GM12878 (cell line): ENCODE measurements at regions not wholly inside any gene's neighbourhood (a gene's known extent, or its start where the extent isn't known, plus 50 kb on each side); places are given as distances from the start of the nearest gene placed in this dataset.

Source experiments
- ATAC-seq: fragments of 200-7000 bp; cut with Tn5 transposase; 3 replicates; pipeline ENCODE4 v1.9.1; 2020; ENCODE audit warnings: mild to moderate bottlenecking, moderate library complexity
- BruUV-seq: library from RNA; stranded (reverse); fragments of 400-500 nt; replicated peaks from 2 replicates; lab custom pipeline; 2021; lab: Mats Ljungman, UMichigan
- CTCF ChIA-PET: fragments of 300-600 bp; sonication (Branson Sonifier 250); formaldehyde crosslinking; extraction: SDS; loops from one replicate; lab custom pipeline; 2021; ENCODE audit warnings: inconsistent platforms; lab: Yijun Ruan, JAX
- POLR2A ChIA-PET: fragments of 350-600 bp; formaldehyde crosslinking; extraction: SDS; loops from one replicate; lab custom pipeline; 2021; ENCODE audit warnings: inconsistent platforms; lab: Charles Lee
- RAD21 ChIA-PET: fragments of 300-600 bp; sonication (Branson Sonifier 250); formaldehyde crosslinking; loops from one replicate; lab custom pipeline; 2023; ENCODE audit warnings: antibody characterized with exemption; ENCODE audit not compliant: unreplicated experiment; lab: Charles Lee
- SMC1A ChIA-PET: fragments of 300-600 bp; sonication (Branson Sonifier 250); formaldehyde crosslinking; loops from one replicate; lab custom pipeline; 2023; ENCODE audit not compliant: unreplicated experiment, uncharacterized antibody; lab: Charles Lee
- DNase-seq: peaks from one replicate; pipeline ENCODE4 v3.0.0-alpha.2; 2011; ENCODE audit warnings: low read depth, low spot score
- FAIRE-seq: peaks from 3 replicates; lab custom pipeline; 2011; peaks lifted over from hg19 to GRCh38; lab: Jason Lieb, UNC
- H2AFZ ChIP-seq: 2 replicates; pipeline ENCODE4 v1.6.0; 2011; ENCODE audit warnings: low read depth, low read length, control low read depth; ENCODE audit not compliant: control insufficient read depth
- H3K27ac ChIP-seq: 2 replicates; pipeline ENCODE4 v1.5.1; 2011; ENCODE audit warnings: control low read depth; ENCODE audit not compliant: control insufficient read depth, insufficient read depth
- H3K27me3 ChIP-seq, 2 experiments: replicated peaks in 1 of 2; 2 replicates each; pipeline versions ENCODE4 v1.6.0 to v1.6.1; 2011; ENCODE audit warnings: low read length in 1 of 2; ENCODE audit not compliant: control insufficient read depth in 2 of 2, insufficient read depth in 2 of 2
- H3K36me3 ChIP-seq, 2 experiments: 2 replicates each; pipeline ENCODE4 v1.5.1; 2011; ENCODE audit warnings: low read length in 1 of 2; ENCODE audit not compliant: control insufficient read depth in 2 of 2, insufficient read depth in 2 of 2
- H3K4me1 ChIP-seq: 2 replicates; pipeline ENCODE4 v1.6.1; 2011; ENCODE audit warnings: mild to moderate bottlenecking, low read length, moderate library complexity, mixed read lengths; ENCODE audit not compliant: control insufficient read depth, insufficient read depth
- H3K4me2 ChIP-seq: 2 replicates; pipeline ENCODE4 v1.6.0; 2011; ENCODE audit warnings: control low read depth; ENCODE audit not compliant: control insufficient read depth, insufficient read depth
- H3K4me3 ChIP-seq: fragments of 200-600 bp; sonication (generic); 2 replicates; pipeline ENCODE4 v1.5.1; 2016
- H3K79me2 ChIP-seq: 2 replicates; pipeline ENCODE4 v1.6.0; 2011; ENCODE audit warnings: low read length; ENCODE audit not compliant: control insufficient read depth, insufficient read depth
- H3K9ac ChIP-seq: 2 replicates; pipeline ENCODE4 v1.8.0; 2011; ENCODE audit warnings: low read length, control low read depth, mixed read lengths; ENCODE audit not compliant: control insufficient read depth, insufficient read depth
- H3K9me3 ChIP-seq: replicated peaks from 3 replicates; pipeline ENCODE4 v1.5.1; 2011; ENCODE audit warnings: mild to moderate bottlenecking, low read length; ENCODE audit not compliant: control insufficient read depth, insufficient read depth
- H4K20me1 ChIP-seq: 2 replicates; pipeline ENCODE4 v1.6.0; 2011; ENCODE audit not compliant: control insufficient read depth, insufficient read depth
- ATF7 ChIP-seq: fragments of 450-650 bp; IDR thresholded peaks from 2 replicates; pipeline ENCODE4 v1.6.1; 2016; ENCODE audit warnings: low read depth, mild to moderate bottlenecking
- GABPA ChIP-seq: IDR thresholded peaks from 2 replicates; pipeline ENCODE4 v1.6.1; 2014; ENCODE audit warnings: antibody characterized with exemption, low read depth, mild to moderate bottlenecking, inconsistent platforms
- IKZF2 ChIP-seq, 2 experiments: fragments of 450-650 bp; IDR thresholded peaks; 2 replicates each; pipeline ENCODE4 v1.6.1; 2017; ENCODE audit warnings: mild to moderate bottlenecking in 2 of 2, moderate library complexity in 2 of 2
- MTA2 ChIP-seq: fragments of 450-650 bp; IDR thresholded peaks from 2 replicates; pipeline ENCODE4 v1.6.1; 2016; ENCODE audit warnings: low read depth, mild to moderate bottlenecking, moderate library complexity
- MXI1 ChIP-seq: fragments of 150-350 bp; IDR thresholded peaks from 2 replicates; pipeline ENCODE4 v1.6.1; 2011; ENCODE audit warnings: low read depth, mild to moderate bottlenecking, inconsistent platforms, low read length, improper control_type of control experiment
- NR2F1 ChIP-seq: fragments of 450-650 bp; conservative IDR thresholded peaks from 2 replicates; pipeline ENCODE4 v1.6.1; 2017; ENCODE audit warnings: mild to moderate bottlenecking
- RAD51 ChIP-seq: fragments of 450-650 bp; IDR thresholded peaks from 2 replicates; pipeline ENCODE4 v1.6.1; 2016; ENCODE audit warnings: moderate library complexity, mild to moderate bottlenecking, inconsistent platforms
- RELA ChIP-seq: fragments of 450-650 bp; IDR thresholded peaks from 2 replicates; pipeline ENCODE4 v1.8.0; 2014; ENCODE audit warnings: borderline replicate concordance; ENCODE audit not compliant: partially characterized antibody
- RFX5 ChIP-seq: IDR thresholded peaks from 2 replicates; pipeline ENCODE4 v1.6.1; 2011; ENCODE audit warnings: low read depth, low read length, improper control_type of control experiment
- SREBF2 ChIP-seq: IDR thresholded peaks from 2 replicates; pipeline ENCODE4 v1.6.1; 2012; ENCODE audit warnings: mild to moderate bottlenecking, low read length
- SRF ChIP-seq, 2 experiments: IDR thresholded peaks; 2 replicates each; pipeline ENCODE4 v1.6.1; 2011; ENCODE audit warnings: low read depth in 2 of 2, low read length in 2 of 2, mild to moderate bottlenecking in 1 of 2, moderate library complexity in 1 of 2
- SUPT20H ChIP-seq: IDR thresholded peaks from 2 replicates; pipeline ENCODE4 v1.6.1; 2011; ENCODE audit warnings: low read depth, mild to moderate bottlenecking, low read length, moderate library complexity, borderline replicate concordance; ENCODE audit not compliant: control insufficient read depth
- ZNF207 ChIP-seq: fragments of 450-650 bp; IDR thresholded peaks from 2 replicates; pipeline ENCODE4 v1.6.1; 2014; ENCODE audit warnings: antibody characterized with exemption, mild to moderate bottlenecking, borderline replicate concordance
- ZNF217 ChIP-seq: fragments of 450-650 bp; IDR thresholded peaks from 2 replicates; pipeline ENCODE4 v1.6.1; 2017; ENCODE audit warnings: antibody characterized with exemption, mild to moderate bottlenecking
- in situ Hi-C: fragments of 300-500 bp; cut with MboI; formaldehyde crosslinking; loops from 9 replicates; pipeline ENCODE4 v1.14.3; 2018; ENCODE audit warnings: mixed read lengths
- intact Hi-C: fragments of 100-400 bp; cut with micrococcal nuclease; formaldehyde crosslinking; loops from one replicate; pipeline ENCODE4 v1.14.2; 2022; ENCODE audit not compliant: unreplicated experiment
- TF ChIP-seq, protein P1 (sequence below): fragments of 450-650 bp; IDR thresholded peaks from 2 replicates; pipeline ENCODE4 v1.6.1; 2014; ENCODE audit warnings: mild to moderate bottlenecking
- TF ChIP-seq, protein P2 (sequence below): fragments of 450-650 bp; conservative IDR thresholded peaks from 2 replicates; pipeline ENCODE4 v1.6.1; 2017; ENCODE audit warnings: mild to moderate bottlenecking, moderate library complexity
- TF ChIP-seq, protein P3 (sequence below): fragments of 450-650 bp; IDR thresholded peaks from 2 replicates; pipeline ENCODE4 v1.6.1; 2017; ENCODE audit warnings: borderline replicate concordance

GRCh38 chr15:37806808-37807207, 127.6 kb upstream of the TMCO5A start (continued):
- TF ChIP-seq, protein P1, sequence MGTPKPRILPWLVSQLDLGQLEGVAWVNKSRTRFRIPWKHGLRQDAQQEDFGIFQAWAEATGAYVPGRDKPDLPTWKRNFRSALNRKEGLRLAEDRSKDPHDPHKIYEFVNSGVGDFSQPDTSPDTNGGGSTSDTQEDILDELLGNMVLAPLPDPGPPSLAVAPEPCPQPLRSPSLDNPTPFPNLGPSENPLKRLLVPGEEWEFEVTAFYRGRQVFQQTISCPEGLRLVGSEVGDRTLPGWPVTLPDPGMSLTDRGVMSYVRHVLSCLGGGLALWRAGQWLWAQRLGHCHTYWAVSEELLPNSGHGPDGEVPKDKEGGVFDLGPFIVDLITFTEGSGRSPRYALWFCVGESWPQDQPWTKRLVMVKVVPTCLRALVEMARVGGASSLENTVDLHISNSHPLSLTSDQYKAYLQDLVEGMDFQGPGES, result no peak
- TF ChIP-seq NR2F1 (no peak), IKZF2 (IDR thresholded peaks at IDR 0.05) (no peak), SREBF2 (no peak), RFX5 (no peak), MXI1 (no peak), SRF (IDR thresholded peaks at IDR 0.05; ENCODE audit: low read depth in 2 of 2, low read length in 2 of 2) (no peak), RAD51 (no peak)
- TF ChIP-seq, all 136 proteins: peak for 0

GRCh38 chr15:37810381-37810780, 124.1 kb upstream of the TMCO5A start:
- H3K79me2 ChIP-seq, result no peaks in the 10 kb centered on the region
- DNase-seq (no peak), FAIRE-seq (no peak), ATAC-seq (no peak)
- RAD21 ChIA-PET, result no interaction called here
- H3K4me2 ChIP-seq, result no peak overlapping the region
- H2AFZ ChIP-seq, result no peak overlapping the region
- intact Hi-C loops, result no loop called here
- no peak overlapping the region for H3K27ac ChIP-seq
- H3K4me1 ChIP-seq, result no peaks in the 10 kb centered on the region
- BruUV-seq, result no TSS peak
- no peaks in the 10 kb centered on the region for H3K36me3 ChIP-seq
- in situ Hi-C loops, result no loop called here
- CTCF ChIA-PET, result no interaction called here
- H3K9ac ChIP-seq, result no peak overlapping the region
- H4K20me1 ChIP-seq, result no peaks in the 10 kb centered on the region
- no peaks in the 10 kb centered on the region for H3K9me3 ChIP-seq
- no peaks in the 10 kb centered on the region for H3K27me3 ChIP-seq
- SMC1A ChIA-PET, result interaction anchor here (1.2 kb wide), 1 partner anchor 23 kb away, joined by 3 read pairs; no protein-coding TSS in a partner anchor
- H3K4me3 ChIP-seq, result no peak overlapping the region
- POLR2A ChIA-PET, result no interaction called here
- TF ChIP-seq SREBF2 (no peak), ATF7 (no peak), MTA2 (peak; percentile 71; the same call in 1 of the 2 replicates), ZNF217 (no peak), SUPT20H (no peak), GABPA (no peak), RELA (no peak), ZNF207 (no peak), SRF (IDR thresholded peaks at IDR 0.05; ENCODE audit: low read depth in 2 of 2, low read length in 2 of 2) (no peak)
- TF ChIP-seq, protein P2, sequence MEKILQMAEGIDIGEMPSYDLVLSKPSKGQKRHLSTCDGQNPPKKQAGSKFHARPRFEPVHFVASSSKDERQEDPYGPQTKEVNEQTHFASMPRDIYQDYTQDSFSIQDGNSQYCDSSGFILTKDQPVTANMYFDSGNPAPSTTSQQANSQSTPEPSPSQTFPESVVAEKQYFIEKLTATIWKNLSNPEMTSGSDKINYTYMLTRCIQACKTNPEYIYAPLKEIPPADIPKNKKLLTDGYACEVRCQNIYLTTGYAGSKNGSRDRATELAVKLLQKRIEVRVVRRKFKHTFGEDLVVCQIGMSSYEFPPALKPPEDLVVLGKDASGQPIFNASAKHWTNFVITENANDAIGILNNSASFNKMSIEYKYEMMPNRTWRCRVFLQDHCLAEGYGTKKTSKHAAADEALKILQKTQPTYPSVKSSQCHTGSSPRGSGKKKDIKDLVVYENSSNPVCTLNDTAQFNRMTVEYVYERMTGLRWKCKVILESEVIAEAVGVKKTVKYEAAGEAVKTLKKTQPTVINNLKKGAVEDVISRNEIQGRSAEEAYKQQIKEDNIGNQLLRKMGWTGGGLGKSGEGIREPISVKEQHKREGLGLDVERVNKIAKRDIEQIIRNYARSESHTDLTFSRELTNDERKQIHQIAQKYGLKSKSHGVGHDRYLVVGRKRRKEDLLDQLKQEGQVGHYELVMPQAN, result no peak
- TF ChIP-seq, protein P1, result no peak
- TF ChIP-seq, protein P3, sequence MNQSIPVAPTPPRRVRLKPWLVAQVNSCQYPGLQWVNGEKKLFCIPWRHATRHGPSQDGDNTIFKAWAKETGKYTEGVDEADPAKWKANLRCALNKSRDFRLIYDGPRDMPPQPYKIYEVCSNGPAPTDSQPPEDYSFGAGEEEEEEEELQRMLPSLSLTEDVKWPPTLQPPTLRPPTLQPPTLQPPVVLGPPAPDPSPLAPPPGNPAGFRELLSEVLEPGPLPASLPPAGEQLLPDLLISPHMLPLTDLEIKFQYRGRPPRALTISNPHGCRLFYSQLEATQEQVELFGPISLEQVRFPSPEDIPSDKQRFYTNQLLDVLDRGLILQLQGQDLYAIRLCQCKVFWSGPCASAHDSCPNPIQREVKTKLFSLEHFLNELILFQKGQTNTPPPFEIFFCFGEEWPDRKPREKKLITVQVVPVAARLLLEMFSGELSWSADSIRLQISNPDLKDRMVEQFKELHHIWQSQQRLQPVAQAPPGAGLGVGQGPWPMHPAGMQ, result no peak
